Activated naive CD8-positive, alpha-beta T cell treated with anti-CD3 and anti-CD28 coated beads for 36 hours (primary cell): ENCODE measurements at regions not wholly inside any gene's neighbourhood (a gene's known extent, or its start where the extent isn't known, plus 50 kb on each side); places are given as distances from the start of the nearest gene placed in this dataset.

Experiments
- DNase-seq: peaks from one replicate; pipeline ENCODE4 v3.0.0; 2021
- H3K27ac Mint-ChIP-seq: one replicate; pipeline ENCODE4 v1.8.0; 2022; ENCODE audit warnings: mild to moderate bottlenecking, moderate library complexity, mixed read lengths
- H3K27me3 Mint-ChIP-seq: one replicate; pipeline ENCODE4 v1.8.0; 2022; ENCODE audit warnings: mild to moderate bottlenecking, mixed read lengths
- H3K36me3 Mint-ChIP-seq: one replicate; pipeline ENCODE4 v1.8.0; 2021; ENCODE audit warnings: mild to moderate bottlenecking, mixed read lengths
- H3K4me1 Mint-ChIP-seq: one replicate; pipeline ENCODE4 v1.8.0; 2021; ENCODE audit warnings: mixed read lengths
- H3K4me3 Mint-ChIP-seq: one replicate; pipeline ENCODE4 v1.8.0; 2022; ENCODE audit warnings: mild to moderate bottlenecking, moderate library complexity, mixed read lengths
- H3K9me3 Mint-ChIP-seq: one replicate; pipeline ENCODE4 v1.8.0; 2022; ENCODE audit warnings: mixed read lengths

DNA sequence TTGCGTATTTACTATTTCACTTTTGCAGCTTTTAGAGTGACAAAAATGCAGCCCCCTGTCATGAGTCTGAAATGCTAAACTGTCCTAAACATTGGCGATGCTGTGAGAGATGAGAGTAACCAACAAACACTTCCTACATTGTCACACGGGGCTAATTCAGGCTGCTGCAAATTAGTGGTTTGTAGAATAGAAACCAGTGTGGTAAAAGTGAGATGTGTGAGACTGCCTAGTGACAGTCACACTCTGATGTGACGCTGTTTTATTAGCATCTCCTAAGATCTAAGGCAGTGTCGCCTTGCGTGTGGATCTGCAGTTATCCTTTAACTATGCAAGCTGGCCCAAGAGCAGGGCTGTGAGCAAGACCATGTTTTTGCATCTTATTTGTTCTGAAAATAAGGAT lies 800.2 kb upstream of the TENM3 start:
- no peaks in the 10 kb centered on the region for H3K27me3 Mint-ChIP-seq
- H3K27ac Mint-ChIP-seq = no peak overlapping the region
- no peak for DNase-seq
- no peaks in the 10 kb centered on the region for H3K9me3 Mint-ChIP-seq
- no peaks in the 10 kb centered on the region for H3K4me1 Mint-ChIP-seq
- H3K36me3 Mint-ChIP-seq = no peaks in the 10 kb centered on the region
- no peak overlapping the region for H3K4me3 Mint-ChIP-seq

DNA sequence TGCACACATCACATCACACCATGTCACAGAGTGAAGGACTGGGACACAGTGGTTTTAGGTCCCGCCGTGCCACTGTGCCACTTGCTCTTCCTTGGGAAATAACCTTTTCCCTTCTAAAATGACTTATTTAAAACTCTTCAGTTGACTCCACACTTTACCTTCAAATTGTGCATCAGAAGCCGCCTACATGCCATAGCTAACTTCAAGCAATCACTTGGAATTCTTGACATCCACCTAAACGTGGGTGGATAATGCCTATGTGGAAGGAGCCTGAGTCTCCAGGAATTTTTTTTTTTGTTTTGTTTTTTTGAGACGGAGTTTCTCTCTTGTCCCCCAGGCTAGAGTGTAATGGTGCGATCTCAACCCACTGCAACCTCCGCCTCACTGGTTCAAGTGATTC lies 777.4 kb upstream of the TENM3 start:
- H3K27me3 Mint-ChIP-seq = no peaks in the 10 kb centered on the region
- DNase-seq = no peak
- no peaks in the 10 kb centered on the region for H3K9me3 Mint-ChIP-seq
- no peak overlapping the region for H3K27ac Mint-ChIP-seq
- no peaks in the 10 kb centered on the region for H3K36me3 Mint-ChIP-seq
- H3K4me3 Mint-ChIP-seq = no peak overlapping the region
- no peaks in the 10 kb centered on the region for H3K4me1 Mint-ChIP-seq

DNA sequence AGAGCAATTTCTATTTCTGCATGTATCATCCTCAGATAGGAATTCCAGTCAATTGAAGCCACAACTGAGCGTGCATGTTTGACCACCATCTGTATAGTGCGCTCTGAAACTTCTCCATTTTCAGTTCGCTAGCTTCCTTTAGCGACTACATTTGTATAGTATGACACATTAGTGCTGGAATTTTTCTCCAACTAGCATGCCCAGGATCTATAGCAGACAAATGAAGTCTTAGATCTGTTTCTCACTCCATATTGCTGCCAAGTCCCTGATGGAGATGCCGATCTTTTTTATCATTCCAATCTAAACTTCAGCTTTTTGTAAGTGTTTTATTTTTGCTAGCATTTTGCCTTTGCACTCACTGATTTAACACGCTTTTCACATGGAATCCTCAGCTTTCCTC lies 774.8 kb upstream of the TENM3 start:
- Mint-ChIP-seq H3K9me3 (no peaks in the 10 kb centered on the region), H3K4me1 (no peaks in the 10 kb centered on the region)

DNA sequence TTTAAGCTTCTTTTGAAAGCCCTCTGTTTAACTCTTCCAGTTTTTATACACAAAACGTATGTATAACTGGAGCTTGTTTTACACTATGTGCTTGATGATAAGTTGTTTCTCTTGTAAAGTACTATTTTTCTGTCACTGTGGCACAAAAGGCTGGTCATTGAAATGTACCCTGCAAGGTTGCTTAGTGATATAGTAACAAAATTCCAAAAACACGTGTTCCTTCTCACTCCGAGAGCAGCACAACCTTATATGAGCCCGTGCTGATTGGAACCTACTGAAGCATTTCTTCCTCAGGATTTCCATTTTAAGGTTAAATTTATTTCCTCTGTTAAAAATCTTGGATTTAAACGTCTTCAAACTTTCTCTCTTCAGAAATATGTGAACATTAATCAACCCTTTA lies 772.9 kb upstream of the TENM3 start:
- Mint-ChIP-seq H3K36me3 (no peaks in the 10 kb centered on the region), H3K4me1 (no peaks in the 10 kb centered on the region), H3K9me3 (no peaks in the 10 kb centered on the region), H3K27me3 (no peaks in the 10 kb centered on the region), H3K4me3 (no peak overlapping the region), H3K27ac (no peak overlapping the region)
- no peak for DNase-seq

More for the DNA sequence above, 774.8 kb upstream of the TENM3 start:
- no peak for DNase-seq
- Mint-ChIP-seq H3K27me3 (no peaks in the 10 kb centered on the region), H3K4me3 (no peak overlapping the region), H3K27ac (no peak overlapping the region), H3K36me3 (no peaks in the 10 kb centered on the region)

DNA sequence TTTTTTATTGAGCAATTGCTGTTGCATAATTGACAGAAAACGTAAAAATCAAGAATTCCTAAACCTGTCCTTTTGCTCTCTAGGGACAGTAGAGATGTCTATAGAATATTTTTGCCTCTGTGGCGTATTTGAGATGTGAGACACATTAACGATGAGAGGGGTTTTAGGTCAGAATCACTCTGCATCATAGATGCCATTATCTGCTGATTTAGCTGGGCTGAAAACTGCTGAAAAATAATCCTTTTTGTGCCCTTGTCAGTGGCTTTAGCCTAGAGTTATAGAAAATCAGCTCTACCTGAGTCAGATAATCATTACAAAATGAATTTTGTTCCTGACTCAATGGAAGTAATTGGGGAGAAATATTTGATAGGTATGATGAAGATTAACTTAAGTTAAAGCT lies 767.8 kb upstream of the TENM3 start:
- H3K4me1 Mint-ChIP-seq = no peaks in the 10 kb centered on the region
- H3K4me3 Mint-ChIP-seq = no peak overlapping the region
- no peak for DNase-seq
- no peak overlapping the region for H3K27ac Mint-ChIP-seq
- no peaks in the 10 kb centered on the region for H3K27me3 Mint-ChIP-seq
- no peaks in the 10 kb centered on the region for H3K9me3 Mint-ChIP-seq
- H3K36me3 Mint-ChIP-seq = no peaks in the 10 kb centered on the region

DNA sequence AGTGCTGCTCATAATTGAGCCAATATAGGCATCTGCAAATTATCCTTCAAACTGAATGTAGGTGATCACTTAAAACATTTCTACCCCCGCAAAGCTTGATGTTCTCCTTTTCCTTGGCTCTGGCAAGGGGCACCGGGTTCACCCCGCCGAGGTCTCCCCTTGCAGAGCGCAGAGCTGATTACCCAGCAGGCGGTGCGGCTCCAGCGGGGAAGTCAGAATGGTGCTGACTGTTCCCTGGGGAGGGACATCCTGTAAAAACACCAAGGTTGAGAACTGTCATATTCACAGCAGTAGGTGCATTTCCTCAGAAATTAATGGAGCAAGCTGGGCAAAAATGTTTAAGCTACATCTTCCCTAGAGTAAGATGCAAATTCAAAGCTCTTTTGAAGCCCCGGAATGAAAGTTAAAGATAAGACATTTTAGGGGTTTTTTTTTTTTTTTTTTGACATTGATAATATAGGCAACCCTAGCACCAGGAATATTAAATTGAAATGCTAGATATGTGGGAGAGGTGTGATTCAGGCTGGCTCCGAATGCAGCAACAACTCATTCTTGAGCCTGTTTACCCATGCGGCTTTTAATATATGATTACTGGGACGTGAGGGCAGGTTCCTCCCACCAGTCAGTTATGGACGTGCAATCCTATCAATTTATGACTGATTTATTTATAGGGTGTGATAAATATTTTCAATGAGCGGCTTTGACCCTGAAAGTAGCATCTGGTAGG lies 767.3 kb upstream of the TENM3 start:
- H3K27me3 Mint-ChIP-seq = no peaks in the 10 kb centered on the region
- H3K9me3 Mint-ChIP-seq = no peaks in the 10 kb centered on the region
- no peak for DNase-seq
- H3K4me3 Mint-ChIP-seq = no peak overlapping the region
- no peaks in the 10 kb centered on the region for H3K36me3 Mint-ChIP-seq
- no peaks in the 10 kb centered on the region for H3K4me1 Mint-ChIP-seq
- no peak overlapping the region for H3K27ac Mint-ChIP-seq

DNA sequence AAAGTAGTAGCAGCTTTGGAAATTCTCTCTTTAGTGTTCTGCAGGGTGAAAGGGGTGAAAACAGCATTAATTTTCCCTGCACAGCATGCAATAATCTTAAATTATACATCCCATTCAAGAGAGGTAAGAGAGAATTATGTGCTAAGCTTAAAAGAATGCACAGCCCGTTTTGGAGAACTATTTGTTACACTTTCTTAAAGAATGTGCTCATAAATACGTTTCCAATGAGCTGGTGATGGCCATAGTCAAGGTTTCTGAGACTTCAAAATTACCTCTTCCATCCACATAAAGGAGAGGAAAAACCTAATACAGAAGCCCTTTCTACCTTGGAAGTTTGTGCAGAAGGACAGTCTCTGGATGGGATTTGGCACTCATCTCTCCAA lies 766.7 kb upstream of the TENM3 start:
- Mint-ChIP-seq H3K4me1 (no peaks in the 10 kb centered on the region), H3K9me3 (no peaks in the 10 kb centered on the region), H3K36me3 (no peaks in the 10 kb centered on the region), H3K27me3 (no peaks in the 10 kb centered on the region), H3K4me3 (no peak overlapping the region), H3K27ac (no peak overlapping the region)
- no peak for DNase-seq

DNA sequence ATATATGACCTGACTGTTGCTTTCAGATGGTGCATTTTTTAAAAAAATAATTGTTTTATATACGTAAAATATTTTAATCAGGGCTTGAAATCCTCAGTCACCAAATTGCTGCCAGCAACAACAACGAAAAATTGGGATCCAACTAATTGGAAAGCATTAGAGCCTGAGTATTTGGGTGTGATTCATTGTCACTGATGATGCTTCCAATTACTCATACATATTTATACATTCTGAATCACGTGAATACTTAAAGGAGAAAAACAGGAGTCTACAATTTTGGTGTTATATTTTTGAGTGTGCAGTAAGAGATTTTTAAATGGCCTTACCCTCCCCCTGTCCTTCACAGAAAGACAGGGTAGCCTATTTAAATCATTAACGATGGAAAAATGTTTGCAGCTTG lies 765.6 kb upstream of the TENM3 start:
- Mint-ChIP-seq H3K9me3 (no peaks in the 10 kb centered on the region), H3K4me1 (no peaks in the 10 kb centered on the region), H3K4me3 (no peak overlapping the region), H3K27me3 (no peaks in the 10 kb centered on the region), H3K36me3 (no peaks in the 10 kb centered on the region), H3K27ac (no peak overlapping the region)
- DNase-seq = no peak

DNA sequence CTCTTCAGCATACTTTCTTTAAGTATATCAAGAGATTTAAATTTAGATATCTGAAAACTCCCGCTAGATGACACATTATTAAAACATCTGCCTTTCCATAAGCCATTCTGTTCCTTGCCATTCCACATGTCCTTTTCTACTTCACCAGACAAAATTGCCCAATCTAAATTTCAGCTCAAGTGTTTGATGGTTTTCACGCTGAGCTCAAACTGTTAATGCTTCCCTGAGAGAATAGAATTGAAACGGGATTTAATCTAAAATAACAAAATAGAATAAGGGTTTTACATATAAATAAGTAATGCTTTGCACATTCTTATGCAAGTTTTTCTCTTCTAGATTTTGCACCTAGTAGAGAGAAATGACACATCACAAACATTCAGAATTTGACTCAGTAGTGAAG lies 764.5 kb upstream of the TENM3 start:
- no peak overlapping the region for H3K4me3 Mint-ChIP-seq
- no peaks in the 10 kb centered on the region for H3K4me1 Mint-ChIP-seq
- H3K27ac Mint-ChIP-seq = no peak overlapping the region
- no peaks in the 10 kb centered on the region for H3K9me3 Mint-ChIP-seq
- no peaks in the 10 kb centered on the region for H3K27me3 Mint-ChIP-seq
- H3K36me3 Mint-ChIP-seq = no peaks in the 10 kb centered on the region
- no peak for DNase-seq

DNA sequence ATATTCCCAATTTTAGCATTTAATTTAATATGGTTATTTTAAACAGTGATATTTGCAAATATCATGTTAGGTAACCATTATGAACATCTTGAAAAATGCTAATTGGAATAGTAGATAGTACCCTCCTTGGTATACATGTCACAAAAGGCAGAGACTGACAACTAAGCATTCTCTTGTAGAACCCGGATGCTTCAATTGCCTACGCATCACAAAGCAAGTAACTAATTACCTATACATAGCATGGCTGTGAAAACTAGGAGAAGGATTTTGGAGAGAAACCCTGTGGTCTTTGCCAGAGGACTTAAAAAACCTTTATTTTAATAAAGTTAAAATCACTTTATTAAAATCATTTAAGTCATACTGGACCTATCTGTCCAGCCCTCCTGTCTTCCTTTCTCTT lies 764.1 kb upstream of the TENM3 start:
- Mint-ChIP-seq H3K36me3 (no peaks in the 10 kb centered on the region), H3K4me3 (no peak overlapping the region)
- no peak for DNase-seq

DNA sequence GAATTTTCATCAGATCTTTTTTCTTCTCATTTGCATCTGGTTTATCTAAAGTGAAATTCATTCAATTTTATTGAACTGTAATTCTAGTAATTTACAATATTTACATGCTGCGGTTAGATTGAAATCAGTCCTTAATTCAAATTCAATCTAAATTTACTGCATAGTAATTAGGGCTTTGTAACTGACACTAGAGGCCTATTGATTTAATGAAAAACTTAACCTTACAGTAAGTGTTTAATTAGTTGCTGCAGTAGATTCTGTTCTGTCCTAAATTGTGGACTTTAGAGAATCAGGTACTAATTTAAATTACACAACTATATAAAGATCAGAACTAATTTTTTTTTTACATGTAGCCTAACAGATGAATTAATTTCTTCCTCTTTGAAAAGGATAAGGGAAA lies 758.8 kb upstream of the TENM3 start:
- H3K36me3 Mint-ChIP-seq = no peaks in the 10 kb centered on the region
- H3K27me3 Mint-ChIP-seq = no peaks in the 10 kb centered on the region
- H3K9me3 Mint-ChIP-seq = no peaks in the 10 kb centered on the region
- H3K27ac Mint-ChIP-seq = no peak overlapping the region
- H3K4me1 Mint-ChIP-seq = no peaks in the 10 kb centered on the region
- H3K4me3 Mint-ChIP-seq = no peak overlapping the region
- DNase-seq = no peak

More for the DNA sequence above, 764.1 kb upstream of the TENM3 start:
- Mint-ChIP-seq H3K27ac (no peak overlapping the region), H3K27me3 (no peaks in the 10 kb centered on the region), H3K4me1 (no peaks in the 10 kb centered on the region), H3K9me3 (no peaks in the 10 kb centered on the region)

DNA sequence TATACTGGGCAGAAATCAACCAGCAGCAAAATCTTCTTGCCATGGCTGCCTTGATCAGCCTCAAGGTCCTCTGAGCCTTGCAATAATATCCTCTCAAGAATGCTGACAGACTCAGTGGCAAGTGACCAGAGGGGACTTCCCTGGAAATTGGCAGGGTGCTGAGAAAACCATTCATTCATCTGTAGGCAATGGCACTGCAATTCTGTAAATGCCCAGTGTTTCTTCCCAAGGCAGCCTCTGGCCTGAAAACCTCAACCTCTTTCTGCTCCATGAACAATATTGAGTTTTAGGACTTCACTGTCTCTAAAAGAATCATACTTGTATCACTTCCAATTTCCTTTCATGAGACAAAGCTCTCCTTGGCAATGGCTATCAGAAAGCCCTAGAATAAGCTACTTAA lies 754.3 kb upstream of the TENM3 start:
- H3K9me3 Mint-ChIP-seq = no peaks in the 10 kb centered on the region
- H3K4me3 Mint-ChIP-seq = no peak overlapping the region
- no peaks in the 10 kb centered on the region for H3K27me3 Mint-ChIP-seq
- DNase-seq = no peak
- H3K4me1 Mint-ChIP-seq = no peaks in the 10 kb centered on the region
- H3K27ac Mint-ChIP-seq = no peak overlapping the region
- no peaks in the 10 kb centered on the region for H3K36me3 Mint-ChIP-seq

DNA sequence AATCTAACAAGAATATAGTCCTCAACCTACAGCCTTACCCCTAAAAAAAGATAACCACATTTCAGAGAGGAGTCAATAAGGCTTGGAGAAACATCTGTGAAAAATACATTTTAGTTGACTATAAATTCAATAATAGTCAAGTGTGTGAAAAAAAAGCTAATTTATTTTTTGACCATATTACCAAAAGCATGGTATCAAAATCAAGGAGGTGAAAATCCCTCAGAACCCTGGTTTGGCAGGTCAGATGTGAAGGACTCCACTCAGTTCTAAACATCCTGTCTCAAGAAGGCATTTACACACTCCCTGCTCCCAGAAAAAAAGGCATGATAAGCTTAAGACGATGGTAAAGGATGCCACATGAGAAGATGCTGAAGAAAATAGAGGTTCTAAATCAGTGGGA lies 745.1 kb upstream of the TENM3 start:
- DNase-seq = no peak
- H3K9me3 Mint-ChIP-seq = no peaks in the 10 kb centered on the region
- H3K27ac Mint-ChIP-seq = no peak overlapping the region
- H3K36me3 Mint-ChIP-seq = no peaks in the 10 kb centered on the region
- H3K27me3 Mint-ChIP-seq = no peaks in the 10 kb centered on the region
- no peak overlapping the region for H3K4me3 Mint-ChIP-seq
- no peaks in the 10 kb centered on the region for H3K4me1 Mint-ChIP-seq

DNA sequence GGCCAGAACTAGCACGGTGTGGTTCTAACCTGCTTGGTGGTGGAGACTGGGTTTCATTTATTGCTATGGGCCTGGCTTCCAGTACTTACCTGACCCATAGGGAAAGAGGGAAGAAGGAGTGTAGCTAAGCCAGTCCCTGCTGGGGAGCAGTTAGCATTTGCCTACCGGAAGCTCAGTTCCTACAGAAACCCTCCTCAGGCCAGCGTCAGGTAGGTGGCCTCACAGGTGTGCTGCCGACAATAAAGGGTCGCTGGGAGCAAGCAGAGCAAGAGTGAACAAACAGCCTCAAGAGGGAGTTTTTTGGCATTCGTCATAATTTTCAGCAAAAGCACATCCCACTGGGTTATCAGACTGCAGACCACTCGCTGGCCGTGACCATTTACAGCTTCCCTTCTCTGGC lies 740.6 kb upstream of the TENM3 start:
- Mint-ChIP-seq H3K36me3 (no peaks in the 10 kb centered on the region), H3K4me1 (no peaks in the 10 kb centered on the region), H3K4me3 (no peak overlapping the region), H3K27me3 (no peaks in the 10 kb centered on the region), H3K27ac (no peak overlapping the region), H3K9me3 (no peaks in the 10 kb centered on the region)
- DNase-seq = no peak

DNA sequence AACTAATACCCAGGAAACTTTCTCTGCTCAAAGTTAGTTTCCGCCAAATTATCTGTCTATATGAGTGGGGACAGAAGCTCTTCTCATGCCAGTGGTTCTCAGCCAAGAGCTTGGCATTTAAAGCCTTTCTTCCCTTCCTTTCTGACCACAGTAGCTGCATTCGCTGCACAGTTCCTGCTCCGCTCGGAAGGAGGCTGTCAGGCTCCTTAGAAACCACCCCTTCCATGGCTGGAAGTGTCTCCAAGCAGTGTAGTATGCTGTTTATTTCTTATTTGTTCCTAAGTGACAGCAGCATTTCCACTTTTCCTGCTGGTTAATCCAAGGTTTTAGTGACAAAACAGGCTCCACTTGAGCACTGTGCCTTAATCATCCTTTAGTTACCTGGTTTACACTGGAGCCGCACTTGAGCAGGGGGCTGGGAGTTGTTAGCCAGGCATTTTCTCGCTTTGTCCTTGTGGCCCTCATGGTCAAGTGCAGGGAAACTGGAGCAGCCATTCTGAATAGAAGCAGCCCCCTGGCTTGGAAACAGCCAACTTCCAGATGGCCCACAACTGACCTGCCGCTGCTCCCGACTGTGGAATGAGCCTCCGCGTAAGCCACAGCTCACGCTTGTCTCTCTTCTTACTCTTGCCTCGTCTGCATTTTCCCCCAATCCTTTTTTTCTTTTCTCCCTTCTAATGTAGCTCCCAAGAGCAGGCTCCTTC lies 739.4 kb upstream of the TENM3 start:
- Mint-ChIP-seq H3K36me3 (no peaks in the 10 kb centered on the region), H3K4me1 (no peaks in the 10 kb centered on the region), H3K9me3 (no peaks in the 10 kb centered on the region), H3K27ac (no peak overlapping the region), H3K4me3 (no peak overlapping the region), H3K27me3 (no peaks in the 10 kb centered on the region)
- DNase-seq = no peak

DNA sequence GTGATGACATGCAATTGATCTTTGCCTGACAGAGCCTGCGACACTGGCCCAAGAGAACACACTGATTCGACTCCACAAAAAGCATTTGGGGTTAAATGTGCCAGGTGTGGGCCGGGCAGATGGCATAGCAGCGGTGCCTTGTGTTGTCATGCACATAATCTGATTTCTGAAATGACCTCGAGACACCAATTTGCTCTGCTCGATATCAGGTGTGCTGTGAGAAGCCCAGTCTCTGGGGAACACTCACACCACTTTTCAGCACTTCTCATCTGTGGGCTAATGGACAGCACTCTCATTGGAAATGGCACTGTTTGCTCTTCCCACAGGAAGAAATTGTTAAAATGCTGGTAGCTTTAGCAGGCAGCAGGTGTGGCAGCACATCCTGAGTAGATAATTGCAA lies 738.3 kb upstream of the TENM3 start:
- no peaks in the 10 kb centered on the region for H3K27me3 Mint-ChIP-seq
- H3K27ac Mint-ChIP-seq = no peak overlapping the region
- no peaks in the 10 kb centered on the region for H3K4me1 Mint-ChIP-seq
- no peaks in the 10 kb centered on the region for H3K36me3 Mint-ChIP-seq
- H3K9me3 Mint-ChIP-seq = no peaks in the 10 kb centered on the region
- DNase-seq = no peak
- H3K4me3 Mint-ChIP-seq = no peak overlapping the region
